ENCODE measurements at regions not wholly inside any gene's neighbourhood (a gene's known extent, or its start where the extent isn't known, plus 50 kb on each side); places are given as distances from the start of the nearest gene placed in this dataset.

DNA sequence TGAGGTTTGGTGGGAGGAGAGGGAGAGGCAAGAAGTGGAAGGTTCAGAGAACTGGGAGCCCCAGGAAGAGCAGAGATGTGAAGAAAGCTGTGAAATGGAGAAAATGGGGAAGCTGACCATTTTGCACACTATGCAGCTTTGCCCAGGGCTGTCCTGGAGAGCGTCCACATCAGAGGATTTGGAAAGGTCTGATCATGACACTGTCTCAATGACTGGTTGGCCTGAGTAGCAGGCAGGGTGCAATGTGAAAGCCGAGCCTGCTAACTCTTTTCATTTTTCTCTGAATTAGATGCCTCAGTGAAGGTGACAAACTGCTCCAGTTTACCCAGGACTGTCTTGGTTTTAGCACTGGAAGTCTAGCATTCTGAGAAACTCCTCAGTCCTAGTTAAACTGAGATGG is 330.1 kb upstream of the RPS6KA3 start:
- TF ChIP-seq, protein P1, sequence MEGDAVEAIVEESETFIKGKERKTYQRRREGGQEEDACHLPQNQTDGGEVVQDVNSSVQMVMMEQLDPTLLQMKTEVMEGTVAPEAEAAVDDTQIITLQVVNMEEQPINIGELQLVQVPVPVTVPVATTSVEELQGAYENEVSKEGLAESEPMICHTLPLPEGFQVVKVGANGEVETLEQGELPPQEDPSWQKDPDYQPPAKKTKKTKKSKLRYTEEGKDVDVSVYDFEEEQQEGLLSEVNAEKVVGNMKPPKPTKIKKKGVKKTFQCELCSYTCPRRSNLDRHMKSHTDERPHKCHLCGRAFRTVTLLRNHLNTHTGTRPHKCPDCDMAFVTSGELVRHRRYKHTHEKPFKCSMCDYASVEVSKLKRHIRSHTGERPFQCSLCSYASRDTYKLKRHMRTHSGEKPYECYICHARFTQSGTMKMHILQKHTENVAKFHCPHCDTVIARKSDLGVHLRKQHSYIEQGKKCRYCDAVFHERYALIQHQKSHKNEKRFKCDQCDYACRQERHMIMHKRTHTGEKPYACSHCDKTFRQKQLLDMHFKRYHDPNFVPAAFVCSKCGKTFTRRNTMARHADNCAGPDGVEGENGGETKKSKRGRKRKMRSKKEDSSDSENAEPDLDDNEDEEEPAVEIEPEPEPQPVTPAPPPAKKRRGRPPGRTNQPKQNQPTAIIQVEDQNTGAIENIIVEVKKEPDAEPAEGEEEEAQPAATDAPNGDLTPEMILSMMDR (IDR thresholded peaks at IDR 0.05): no peak
- TF ChIP-seq POLR2A (IDR thresholded peaks at IDR 0.05) (no peak), EP300 (IDR thresholded peaks at IDR 0.05) (no peak)

All from gastroesophageal sphincter (tissue), 3 donors.